HG02798 (cell line): ENCODE measurements at regions not wholly inside any gene's neighbourhood (a gene's known extent, or its start where the extent isn't known, plus 50 kb on each side); places are given as distances from the start of the nearest gene placed in this dataset.

Experiments
- ATAC-seq: cut with Tn5 transposase; IDR thresholded peaks from one replicate; pipeline ENCODE4 v1.9.1; 2021; ENCODE audit warnings: mild to moderate bottlenecking; ENCODE audit not compliant: unreplicated experiment, poor library complexity

DNA sequence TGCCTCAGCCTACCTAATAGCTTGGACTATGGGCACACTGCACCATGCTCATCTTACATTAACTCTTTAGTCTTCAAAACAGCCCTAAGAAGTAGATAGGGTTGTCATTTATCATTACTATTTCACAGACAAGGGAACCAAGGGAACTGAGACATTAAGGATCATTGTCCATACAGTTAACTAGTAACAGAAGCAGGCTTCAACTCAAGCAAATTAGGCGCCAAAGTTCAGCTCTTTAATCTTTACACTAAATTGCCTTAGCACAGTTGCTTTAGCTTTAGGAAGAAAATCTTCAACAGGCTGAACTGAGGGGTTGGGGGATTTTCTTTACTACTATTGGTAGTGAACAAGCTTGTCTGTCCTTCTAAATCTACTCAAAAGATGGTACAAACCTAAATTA, 68.8 kb upstream of the CAND1 start:
- no peak for ATAC-seq

DNA sequence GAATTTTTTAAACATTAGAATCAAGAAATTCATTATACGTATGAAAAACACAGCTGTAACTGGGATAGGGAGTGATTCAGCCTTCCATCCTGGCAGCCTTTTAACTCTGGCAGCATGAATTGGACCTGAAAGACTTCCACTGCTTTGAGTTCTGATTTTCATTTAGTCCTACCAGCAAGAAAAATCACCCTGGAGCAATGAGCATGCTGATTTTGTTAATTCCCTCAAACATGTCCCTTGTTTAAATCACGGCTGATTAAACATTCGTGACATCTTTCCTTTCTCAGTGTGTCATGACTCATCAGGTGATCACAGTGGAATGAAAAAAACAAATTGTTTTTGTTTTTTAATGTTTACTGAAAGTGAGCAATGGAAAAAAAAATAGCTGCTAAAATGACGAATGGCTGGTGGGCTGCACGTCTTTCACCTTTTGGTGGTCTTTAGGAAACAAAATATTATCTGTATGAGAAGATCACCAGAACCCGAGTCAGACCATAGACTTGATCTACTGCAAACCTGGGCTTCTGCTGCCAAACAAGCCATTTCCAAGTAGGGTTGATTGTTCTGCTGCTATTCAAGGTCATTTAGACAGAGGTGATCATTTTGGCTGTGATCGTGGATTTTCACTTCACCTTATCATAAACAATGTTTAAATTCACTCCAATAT, 67.0 kb upstream of the CAND1 start:
- no peak for ATAC-seq

DNA sequence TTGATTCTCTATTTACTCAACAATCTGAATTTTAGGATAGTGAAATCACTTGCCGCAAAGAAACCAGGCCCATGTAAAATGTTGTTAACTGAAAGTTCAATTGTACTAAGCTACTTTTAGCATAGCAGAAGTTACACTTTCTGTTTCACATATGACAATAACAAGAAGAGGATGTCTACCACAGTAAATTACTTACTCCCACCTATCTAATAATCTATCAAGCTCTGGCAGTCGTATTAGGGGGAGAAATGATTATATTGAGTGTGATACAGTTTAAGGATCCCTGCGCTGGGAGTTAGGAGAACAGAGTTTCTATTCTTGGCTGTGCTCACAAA, 66.5 kb upstream of the CAND1 start:
- ATAC-seq: no peak

DNA sequence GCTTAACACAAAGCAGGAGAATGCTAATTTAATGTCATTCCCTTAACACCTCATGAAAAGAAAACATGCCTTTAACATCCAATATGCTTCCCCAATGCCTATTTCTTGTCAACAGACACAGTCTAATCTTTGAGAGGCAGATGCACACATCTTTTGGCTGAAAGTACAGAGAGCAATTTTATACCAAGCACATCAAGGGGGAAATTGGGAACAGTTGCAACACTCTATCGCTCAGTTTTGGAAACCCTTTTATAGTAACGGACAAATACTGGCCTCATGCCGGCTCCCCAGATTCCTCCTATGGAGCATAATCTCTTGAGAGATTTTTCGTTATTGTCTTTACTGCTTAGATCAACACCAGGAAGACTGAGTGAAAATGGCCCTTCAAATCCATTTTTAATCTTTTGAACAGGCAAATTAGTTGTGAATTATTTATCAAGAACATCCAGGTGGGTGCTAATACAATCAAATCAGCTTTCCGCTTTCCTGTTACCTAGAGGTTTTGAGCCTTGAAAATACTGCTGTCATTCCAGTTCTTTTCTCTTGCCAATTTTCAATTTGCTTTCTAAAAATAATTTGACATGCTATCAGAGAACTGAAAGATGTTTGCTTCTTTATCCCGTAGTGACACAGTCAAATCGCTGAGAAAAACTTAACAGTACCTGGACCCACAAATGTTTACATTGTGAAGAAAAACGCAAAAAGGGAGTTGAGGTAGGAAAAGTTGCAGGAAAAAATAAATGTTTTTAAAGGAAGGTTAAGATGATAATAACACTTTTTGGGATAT, 60.7 kb upstream of the CAND1 start:
- ATAC-seq: no peak

DNA sequence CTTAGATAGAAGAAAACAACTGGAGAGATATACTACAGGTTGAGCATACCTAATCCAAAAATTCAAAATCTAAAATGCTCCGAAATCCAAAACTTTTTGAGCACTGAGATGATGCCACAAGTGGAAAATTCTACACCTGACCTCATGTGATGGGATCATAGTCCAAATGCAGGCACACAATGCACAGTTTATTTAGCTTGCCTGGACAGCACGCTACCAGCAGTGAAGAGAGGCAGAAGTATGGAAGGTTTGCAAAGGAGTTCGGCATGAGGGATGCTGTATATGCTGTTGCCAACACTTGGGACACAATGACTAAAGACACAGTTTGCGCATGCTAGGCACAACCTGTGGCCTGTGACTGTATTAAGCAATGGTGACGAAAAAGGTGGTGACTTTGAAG, 58.1 kb upstream of the CAND1 start:
- ATAC-seq: no peak

DNA sequence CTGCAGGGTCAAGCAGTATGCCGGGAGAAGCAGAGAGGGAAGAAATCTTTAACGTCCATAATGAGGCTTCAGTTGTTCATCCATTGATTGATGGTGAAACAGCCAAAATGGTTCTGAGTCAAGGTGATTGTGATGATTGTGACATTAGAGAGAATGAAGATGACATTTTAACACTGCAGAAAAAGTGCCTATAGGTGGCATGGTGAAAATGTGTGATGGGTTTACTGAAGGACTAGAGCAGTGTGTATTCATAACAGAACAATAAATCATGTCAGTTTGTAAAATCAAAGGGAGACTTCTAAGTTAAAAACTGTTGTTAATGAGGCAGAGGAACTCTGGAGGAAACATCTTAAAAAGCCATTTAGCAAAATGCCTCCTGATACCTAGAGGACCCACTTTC, 57.7 kb upstream of the CAND1 start:
- ATAC-seq: no peak

DNA sequence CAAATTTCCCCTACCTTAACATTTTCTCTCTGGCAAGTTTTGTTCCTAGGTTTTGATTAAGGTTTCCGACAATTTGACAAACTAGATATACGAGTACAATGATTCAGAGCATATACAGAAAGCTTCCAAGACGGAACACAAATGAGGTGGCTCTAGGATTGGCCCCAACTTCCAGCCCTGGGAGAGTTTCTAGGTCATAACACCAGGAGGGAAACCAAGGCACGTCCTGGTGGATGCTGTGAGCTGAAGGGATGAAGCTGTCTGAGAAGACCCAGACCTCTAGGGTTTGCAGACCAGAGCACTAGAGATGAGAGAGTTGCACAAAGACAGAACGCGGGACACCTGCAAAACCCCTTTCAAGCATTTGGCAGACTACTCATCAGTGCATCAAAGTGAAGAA, 51.5 kb upstream of the CAND1 start:
- ATAC-seq: no peak
